Suppressor macrophage (primary cell): ENCODE measurements at regions not wholly inside any gene's neighbourhood (a gene's known extent, or its start where the extent isn't known, plus 50 kb on each side); places are given as distances from the start of the nearest gene placed in this dataset.

Experiments
- DNase-seq, 4 experiments: peaks; one replicate each; pipeline ENCODE4 v3.0.0-alpha.2; 2020 to 2022

DNA sequence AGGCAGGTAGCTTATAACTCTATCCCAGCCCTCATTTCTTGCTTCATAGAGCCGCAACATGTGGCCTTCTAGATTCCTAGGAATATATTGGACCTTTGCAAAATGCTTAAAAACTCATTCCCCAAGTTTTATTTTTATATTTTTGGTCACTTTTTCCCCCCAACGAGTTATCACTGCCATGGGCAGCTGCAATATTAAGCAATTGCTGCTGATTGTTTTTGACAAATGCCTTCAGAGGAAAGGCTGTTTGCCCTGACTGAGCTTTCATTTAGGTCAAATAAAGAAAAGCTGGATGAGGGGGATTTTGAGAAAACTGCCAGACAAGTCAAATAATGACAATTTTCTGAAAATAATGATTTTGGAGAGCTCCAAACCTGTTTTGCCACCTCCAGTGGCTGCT lies 976.9 kb upstream of the MBL2 start:
- DNase-seq: no peak

DNA sequence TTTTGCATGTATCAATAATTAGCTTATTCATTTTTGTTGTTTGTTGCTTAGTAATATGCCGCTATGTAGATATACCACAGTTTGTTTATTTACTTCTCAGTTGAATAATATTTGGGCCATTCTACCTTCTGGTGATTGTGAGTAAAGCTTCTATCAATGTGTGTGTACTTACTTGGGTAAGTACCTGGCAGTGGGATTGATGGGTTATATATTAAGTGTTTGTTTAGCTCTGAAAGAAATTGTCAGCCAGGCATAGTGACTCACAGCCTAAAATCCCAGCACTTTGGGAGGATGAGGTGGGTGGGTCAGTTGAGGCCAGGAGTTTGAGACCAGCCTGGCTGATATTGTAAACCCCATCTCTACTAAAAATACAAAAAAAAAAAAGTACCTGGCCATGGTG lies 975.7 kb upstream of the MBL2 start:
- no peak for DNase-seq

DNA sequence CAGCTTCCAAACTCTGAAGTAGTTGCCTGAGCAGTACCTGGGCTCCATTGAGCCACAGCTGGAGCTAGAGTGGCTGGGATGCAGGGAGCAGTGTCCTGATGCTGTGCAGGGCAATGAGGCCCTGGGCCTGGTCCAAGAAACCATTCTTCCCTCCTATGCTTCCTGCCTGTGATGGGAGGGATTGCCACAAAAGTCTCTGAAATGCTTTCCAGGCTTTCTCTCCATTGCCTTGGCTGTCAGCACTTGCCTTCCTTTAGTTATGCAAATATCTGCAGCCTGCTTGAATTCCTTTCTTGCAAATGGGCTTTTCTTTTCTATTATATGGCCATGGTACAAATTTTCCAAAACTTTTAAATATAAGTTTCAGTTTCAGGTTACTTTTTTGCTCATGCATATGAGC lies 972.2 kb upstream of the MBL2 start:
- no peak for DNase-seq

DNA sequence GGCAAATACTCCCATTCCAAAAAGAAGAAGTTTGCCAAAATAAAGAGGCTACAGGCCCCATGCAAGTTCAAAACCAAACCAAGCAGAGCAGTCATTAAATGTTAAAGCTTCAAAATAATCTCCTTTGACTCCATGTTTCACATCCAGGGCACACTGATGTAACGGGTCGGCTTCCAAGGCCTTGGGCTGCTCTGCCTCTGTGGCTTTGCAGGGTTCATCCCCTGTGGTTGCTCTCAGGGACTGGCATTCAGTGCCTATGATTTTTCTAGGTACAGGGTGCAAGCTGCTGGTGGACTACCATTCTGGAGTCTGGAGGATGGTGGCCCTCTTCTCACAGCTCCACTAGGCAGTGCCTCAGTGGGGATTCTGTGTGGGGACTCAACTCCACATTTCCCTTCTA lies 971.6 kb upstream of the MBL2 start:
- DNase-seq: no peak

DNA sequence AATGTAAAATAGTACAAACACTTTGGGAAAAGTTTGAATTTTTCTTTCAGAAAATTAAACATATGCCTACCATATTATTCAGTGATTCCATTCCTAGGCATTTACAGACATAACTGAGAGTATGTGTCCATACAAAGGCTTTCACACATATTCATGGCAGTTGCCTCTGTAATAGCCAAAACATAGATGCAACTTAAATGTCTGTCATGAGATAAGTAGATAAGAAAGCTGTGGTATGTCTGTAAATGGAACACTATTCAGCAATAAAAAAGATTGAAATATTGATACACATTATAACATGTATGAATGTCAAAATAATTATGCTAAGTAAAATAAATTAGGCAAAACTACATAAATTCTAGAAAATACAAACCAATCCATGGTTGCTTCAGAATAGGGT lies 964.5 kb upstream of the MBL2 start:
- DNase-seq: no peak

DNA sequence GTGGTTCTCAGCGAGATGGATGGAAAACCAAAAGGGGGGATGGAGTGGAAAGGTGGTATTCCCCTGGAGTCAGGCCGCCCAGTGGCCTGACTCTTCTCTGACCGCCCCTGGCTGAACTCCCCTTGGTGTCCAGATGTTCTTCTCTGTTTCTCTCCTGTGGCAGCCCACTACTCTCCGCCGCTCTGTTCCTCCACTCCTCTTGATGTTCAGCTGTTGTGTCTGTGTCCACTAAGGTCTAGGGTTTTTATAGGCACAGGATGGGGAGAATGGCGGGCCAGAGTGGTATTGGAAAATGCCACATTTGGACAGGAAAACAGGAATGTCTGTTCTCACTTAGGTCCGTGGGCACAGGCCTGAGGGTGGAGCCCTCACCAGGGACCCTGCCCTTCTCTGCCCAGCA lies 954.3 kb upstream of the MBL2 start:
- DNase-seq: no peak

DNA sequence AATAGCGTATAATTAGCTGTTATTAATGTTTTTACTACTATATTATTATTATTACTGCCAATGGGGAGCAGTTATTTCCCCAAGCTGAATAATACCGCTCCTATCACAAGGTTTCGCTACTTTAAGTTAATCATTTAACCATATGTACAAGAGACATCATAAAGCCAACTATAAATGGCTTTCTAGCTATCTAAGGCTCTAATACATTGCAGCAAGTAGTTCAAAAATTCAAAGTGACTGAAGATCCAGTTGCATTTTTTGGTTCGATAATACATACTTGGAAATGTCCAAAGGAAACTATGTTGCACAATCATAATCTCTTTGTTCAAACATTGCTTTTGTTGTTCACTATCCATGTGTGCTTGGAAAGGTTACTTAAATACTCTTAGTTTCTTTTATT lies 952.0 kb upstream of the MBL2 start:
- DNase-seq: no peak

DNA sequence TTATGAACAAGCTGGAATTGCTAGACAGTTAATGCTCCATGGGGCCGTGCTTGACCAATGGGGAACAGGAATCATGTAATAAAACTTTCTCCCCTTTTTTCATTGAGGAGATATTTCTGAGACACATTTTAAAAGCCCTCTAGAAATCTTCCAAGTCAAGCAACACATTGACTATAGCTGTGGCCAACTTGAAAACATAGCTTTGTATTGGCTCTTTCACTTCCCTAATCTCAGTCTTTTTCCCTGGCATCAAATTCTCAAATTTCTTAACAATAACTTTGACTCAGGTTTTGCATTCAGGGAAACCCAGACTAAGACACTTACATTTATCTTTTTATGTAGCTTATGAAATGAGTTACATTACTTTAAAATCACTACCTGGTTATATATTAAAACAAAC lies 947.1 kb upstream of the MBL2 start:
- DNase-seq: no peak

DNA sequence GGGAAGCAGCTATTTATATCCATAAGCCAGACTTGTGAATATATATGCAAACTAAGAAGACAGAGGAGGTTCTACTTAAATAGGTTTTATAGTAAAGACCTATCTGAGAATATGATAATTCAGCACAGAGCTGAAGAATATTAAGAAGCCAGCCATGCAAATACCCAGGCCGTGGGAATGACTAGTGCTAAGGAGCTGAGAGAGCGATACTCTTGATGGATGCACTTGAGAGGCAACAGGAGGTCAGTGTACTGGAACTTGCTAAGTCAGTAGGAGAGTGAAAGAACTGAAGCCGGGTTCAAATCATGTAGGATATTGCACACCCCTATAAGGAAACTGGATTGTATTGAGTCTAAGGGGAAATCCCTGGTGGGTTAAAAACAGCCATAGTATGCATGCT lies 943.6 kb upstream of the MBL2 start:
- no peak for DNase-seq

DNA sequence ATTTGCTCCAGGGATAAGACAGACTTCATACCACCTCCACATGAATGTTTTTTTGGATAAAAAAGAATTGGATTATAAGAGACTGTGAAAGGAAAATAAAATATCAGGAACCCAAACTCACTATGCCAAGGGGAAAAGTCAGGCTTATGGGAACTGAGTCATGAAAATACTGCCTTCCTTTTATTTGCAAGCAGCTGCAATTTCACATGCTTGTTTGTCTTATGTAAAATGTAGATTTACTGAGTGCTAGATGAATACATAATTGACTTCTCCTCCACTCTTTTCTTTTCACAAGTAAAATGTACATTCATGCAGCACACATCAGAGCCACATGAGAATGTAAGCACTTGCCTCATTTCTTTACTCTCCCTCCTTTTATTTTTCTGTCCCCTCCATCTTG lies 940.8 kb upstream of the MBL2 start:
- DNase-seq: no peak

DNA sequence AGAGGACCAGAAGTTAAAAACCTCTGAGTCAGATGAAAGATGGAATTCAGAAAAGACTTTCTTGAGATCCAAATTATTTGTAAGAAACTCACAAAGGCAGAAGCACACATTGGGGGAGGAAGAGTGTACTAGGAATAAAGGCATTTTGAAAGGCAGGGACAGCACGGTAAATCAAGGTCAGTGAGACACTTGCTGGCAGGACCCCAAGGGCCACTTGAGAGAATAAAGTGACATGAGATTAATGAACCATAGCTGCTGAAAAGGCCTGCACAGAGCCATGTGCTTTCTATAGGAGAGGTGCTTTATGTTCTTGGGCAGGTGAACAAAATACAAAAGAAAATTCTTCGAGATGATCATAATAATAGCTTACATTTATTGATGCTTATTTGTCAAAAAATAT lies 929.9 kb upstream of the MBL2 start:
- DNase-seq: no peak

DNA sequence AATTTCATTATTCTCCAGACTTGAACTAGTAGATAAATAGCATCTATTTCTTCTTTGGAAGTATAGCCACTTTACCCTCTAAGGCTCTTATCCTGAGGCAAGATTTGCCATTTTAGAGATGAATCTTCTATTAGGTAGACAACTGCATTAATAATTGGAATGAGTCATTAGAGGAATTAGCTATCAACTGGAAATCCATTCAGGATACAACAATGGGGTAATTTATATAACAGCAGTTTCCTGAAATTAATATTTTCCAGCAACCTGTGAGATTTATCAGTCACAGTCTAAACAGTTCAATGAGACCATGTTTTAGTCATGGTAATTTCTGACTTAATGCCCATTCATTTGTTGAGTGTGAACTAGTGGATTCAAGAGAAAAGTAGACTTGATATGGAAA lies 928.6 kb upstream of the MBL2 start:
- DNase-seq: no peak

DNA sequence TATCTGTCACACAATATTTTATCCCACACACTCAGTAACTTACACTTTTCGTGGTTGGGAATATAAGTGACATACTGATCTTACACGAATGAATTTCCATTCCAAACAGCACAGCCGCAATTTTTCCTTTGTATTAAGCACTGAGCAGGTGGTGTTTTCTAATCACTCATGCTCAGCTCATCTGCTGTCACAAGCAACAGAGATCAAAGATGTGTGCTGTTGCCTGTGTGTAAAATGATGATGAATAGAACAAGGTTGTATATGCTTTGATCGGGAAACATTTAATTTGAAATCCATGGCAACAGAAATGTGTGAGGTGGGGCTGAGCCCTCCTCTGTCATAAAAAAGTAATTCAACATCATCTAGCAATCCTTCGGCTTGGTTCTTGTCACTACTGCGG lies 927.7 kb upstream of the MBL2 start:
- no peak for DNase-seq

DNA sequence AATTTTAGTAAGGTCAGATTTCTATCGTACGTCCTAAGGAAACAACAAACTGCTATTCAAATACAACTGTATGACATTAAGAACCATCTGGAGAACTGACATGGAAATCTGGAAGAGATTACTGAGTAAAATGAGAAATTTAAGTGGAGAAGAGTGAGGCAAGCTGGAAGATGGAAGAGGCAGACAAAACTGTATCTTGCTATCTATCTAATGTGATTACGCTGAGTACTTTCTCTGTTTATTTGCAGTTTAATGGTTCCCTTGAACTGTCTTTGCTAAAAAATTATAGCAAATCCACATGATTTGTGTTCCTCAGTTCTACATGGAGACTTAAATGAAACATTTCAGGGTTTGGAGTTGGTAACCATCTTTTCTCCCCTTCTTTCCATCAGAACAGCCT lies 927.1 kb upstream of the MBL2 start:
- DNase-seq: no peak

DNA sequence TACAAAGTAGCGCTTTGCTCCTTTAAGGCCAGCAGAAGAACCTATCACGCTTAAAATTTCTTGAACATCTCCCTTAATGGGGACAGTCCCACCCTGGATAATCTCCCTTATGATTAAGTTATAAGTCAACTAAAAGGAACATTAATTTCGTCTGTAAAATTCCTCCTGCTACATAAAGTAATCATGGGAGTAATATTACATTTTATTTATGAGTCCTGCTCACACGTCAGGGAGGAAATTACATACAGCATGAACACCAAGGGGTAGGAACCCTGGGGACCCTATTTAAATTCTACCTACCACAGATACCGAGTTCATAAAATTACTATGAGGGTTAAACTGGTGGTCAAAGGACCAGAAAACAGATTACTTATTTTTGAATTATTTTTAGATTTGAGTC lies 926.6 kb upstream of the MBL2 start:
- DNase-seq: no peak

DNA sequence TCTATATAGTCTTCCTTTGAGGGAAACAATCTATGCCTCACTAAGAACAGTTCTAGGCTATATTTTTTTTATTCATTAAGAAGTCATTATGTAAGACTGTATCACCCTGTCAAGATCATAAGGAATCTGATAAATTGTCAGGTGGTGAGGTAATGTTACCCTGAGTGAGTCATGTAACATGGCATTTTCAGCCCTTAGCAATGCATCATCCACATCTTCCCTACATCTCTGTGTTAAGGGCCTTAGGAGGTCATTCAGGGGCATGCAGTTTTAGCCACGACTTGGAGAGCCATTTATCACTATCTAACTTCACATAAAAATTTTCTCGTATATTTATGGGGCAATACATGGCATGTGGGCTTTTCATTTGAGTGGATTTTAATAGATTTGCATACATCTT lies 924.5 kb upstream of the MBL2 start:
- no peak for DNase-seq

DNA sequence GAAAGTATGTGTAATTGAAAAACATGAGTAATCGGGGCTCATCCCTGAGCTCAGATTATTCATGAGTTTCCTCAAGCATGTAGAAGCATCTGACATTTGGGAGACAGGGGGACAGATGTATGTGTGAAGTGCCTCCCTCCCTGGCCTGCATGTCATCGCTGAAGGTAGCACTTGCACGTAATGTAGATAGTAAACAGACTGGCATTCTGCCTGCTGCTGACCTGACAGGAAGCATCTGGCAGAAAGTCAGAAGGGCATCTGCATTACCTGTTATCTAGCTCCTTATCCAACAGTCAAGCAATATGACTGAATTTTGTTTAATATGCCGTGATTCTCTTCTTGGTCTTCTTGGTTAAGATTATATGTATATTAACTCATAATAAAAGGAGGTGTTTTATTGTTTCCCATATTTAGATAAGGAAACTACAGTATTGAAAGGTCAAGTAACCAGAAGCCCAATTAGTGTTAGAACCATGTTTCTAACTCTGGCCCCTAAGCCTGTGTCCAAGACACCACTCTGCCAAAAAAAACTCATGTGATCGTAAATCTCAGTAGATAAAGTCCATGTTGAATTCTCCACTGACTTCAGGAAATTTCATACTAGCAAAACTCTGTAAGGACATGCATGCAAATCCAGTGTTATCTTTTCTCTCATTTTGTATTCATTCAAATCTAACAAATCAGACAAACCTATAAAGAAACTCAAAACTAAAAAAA lies 918.1 kb upstream of the MBL2 start:
- DNase-seq: no peak

DNA sequence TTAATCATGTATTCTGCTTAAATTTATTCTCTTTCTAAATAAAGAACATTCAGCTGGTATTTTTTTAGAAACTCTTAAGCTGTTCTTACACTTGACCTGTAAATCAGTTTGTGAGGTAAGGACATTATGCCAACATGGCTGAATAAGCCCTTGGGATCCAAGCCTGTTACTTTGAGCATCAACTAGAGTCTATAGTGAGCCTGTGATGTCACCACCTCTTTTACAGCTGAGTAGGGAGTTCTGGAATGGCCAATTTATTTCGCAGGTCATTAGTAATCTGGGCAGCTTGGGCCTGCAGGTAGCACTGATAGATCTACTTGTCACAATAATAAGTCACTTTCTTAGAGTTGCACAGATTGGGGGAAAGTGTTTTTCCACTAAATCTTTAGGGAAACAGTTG lies 915.2 kb upstream of the MBL2 start:
- DNase-seq: no peak

DNA sequence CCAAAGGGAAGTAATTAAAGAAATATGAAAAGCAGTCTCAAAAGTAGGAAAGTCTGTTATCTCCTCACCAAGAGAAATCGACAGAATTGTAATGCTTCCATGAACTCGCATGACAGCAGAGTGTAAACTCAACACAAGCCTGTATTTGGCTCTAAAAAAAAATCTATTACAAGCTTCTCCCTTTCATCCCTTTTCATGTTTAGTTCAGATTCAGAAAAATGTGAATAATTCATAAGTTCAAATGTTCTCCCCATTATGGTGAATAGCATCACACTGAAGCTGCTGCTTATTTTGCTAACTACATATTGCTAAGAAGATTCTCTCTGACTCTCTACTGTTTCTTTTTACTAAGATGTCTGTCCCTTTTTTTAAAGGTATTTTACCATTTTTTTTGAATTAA lies 910.3 kb upstream of the MBL2 start:
- DNase-seq: no peak

DNA sequence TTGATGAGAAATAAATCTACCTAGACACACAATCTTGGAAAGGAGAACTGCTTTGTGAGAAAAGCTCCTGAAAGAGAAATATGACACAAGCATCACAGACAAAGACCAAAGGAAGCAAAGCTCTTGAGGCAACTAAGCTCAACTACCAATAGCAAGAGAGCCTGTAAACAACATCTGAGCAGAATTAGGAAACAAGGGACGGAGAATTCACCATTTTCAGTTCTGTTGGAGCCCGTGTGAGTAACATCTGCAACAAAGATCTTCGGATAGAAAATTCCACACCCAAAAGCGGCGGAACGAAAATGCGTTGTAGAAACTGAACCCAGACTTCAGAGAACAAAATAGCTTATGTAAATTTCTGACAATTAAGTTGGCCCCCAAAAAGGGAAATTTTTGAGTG lies 909.9 kb upstream of the MBL2 start:
- no peak for DNase-seq

DNA sequence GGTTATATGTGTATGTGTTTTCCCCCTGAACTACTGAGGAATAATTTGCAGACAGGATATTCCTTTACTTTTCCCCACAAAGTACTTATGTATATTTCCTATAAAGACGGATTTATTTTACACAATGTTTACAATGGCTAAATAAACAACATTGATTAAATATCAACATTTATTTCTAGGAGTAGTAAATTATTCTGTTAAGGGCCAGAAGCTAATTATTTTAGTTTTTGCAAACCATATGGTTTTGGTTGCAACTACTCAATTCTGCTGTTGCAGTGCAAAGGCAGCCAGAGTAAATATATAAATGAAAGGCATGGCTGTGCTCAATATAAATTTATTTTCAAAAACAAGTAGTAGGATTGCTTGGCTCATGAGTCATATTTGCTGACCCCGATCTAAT lies 907.1 kb upstream of the MBL2 start:
- no peak for DNase-seq

DNA sequence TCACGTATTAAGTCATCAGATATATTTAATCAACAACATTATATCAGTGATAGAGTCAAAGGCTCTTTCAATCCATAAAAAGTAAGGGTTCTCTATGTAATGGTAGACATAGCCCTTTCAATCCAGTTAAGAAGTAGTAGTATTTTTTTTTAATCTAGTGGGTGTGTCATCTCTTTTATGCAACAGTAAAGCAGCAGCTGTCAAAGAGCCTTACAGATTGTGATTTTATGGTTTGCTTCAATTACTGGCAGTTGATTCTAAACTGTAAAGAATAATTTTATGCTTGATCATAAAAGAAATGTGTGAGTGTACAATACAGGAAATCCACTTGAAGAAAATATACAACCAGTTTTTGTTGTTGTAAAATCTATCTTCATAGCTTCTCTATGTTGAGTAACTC lies 902.6 kb upstream of the MBL2 start:
- no peak for DNase-seq

DNA sequence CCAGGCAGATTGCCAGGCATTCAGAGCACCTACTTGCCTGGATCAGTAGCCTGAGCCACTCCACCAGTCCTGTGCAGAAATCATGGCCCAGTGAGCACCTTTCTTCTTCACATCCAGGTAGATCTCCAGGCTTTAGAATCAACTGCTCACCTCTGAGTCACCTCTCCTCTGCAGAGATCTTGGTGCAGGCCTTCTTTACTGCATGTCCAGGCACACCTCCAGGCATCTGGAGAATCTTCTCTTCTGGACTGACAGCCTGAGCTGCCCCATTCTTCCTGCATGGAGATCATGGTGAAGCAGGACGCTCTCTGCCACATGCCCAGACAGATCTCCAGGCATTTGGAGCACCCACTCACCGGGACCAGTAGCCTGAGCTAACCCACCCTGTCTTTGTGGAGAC lies 894.5 kb upstream of the MBL2 start:
- DNase-seq: no peak

DNA sequence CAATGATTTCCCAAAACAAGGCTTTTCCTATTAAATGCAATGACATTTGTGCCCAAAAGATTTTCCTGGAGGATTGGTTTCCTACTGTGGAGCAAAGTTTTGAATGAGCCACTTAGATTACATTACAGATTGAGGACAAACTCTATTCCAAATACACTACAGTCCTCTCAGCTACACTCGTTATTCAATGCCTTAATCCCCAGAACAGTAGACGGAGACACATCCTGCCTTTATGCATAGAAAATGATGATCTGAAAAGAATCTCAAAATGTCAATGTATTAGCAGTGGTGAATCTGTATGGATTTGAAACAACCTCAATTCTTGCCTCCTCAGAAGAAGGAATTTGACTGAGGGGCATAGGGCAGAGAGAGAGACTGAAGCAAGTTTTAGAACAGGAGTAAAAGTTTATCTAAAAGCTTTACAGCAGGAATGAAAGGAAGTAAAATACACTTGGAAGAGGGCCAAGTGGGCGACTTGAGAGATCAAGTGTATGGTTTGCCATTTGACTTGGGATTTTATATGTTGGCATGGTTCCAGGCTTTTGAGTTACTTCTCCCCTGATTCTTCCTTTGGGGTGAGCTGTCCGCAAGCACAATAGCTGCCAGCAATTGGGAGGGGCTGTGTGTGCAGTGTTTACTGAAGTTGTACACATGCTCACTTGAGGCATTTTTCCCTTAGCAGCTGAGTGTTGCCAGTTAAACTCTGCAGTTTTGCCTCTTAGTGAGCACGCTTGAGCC lies 891.9 kb upstream of the MBL2 start:
- no peak for DNase-seq

DNA sequence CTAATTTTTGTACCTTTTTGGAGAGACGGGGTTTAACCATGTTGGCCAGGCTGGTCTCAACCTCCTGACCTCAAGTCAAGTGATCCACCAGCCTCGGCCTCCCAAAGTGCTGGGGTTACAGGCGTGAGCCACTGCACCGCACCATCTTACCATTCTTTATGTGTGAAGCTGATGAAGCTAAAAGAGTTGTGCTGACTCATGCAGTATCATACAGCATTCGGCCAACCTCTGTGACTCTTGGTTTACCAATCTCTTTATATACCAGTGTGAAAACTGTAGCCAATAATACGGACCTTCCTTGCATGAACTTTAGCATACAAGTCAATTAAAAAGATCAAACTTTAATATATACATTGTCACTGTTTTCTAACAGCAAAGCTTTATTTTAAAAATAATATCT lies 878.2 kb upstream of the MBL2 start:
- no peak for DNase-seq
